ENCODE measurements at regions not wholly inside any gene's neighbourhood (a gene's known extent, or its start where the extent isn't known, plus 50 kb on each side); places are given as distances from the start of the nearest gene placed in this dataset.

GRCh38 chr3:170784406-170784805, 85.6 kb downstream of the RPL22L1 start:
- in situ Hi-C loops (cut with HindIII; ENCODE audit: low sequenced_read_pairs): no loop called here

DNA sequence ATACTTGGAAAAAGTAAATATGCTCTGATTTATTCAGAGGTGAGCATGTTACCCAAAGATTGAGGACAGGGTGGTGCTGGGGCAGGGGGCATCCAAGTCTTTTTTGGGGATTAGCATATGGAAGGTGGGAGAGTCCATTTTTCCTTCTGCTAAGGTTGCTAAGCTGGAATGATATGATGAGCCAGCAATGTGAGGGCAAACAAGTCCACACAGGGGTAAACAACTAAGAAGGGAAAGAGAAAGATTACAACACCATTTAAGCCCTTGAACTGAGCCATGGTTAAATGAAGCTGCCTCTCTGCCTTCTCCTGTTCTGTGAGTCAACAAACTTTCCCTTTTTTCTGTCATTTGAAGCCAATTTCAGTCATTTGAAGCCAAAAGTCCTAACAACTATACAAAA, 89.0 kb downstream of the RPL22L1 start:
- in situ Hi-C loops (cut with HindIII; ENCODE audit: low sequenced_read_pairs): no loop called here

- in situ Hi-C loops (cut with HindIII; ENCODE audit: low sequenced_read_pairs): no loop called here
Observed at GRCh38 chr3:170780471-170780870, 89.5 kb downstream of the RPL22L1 start.

DNA sequence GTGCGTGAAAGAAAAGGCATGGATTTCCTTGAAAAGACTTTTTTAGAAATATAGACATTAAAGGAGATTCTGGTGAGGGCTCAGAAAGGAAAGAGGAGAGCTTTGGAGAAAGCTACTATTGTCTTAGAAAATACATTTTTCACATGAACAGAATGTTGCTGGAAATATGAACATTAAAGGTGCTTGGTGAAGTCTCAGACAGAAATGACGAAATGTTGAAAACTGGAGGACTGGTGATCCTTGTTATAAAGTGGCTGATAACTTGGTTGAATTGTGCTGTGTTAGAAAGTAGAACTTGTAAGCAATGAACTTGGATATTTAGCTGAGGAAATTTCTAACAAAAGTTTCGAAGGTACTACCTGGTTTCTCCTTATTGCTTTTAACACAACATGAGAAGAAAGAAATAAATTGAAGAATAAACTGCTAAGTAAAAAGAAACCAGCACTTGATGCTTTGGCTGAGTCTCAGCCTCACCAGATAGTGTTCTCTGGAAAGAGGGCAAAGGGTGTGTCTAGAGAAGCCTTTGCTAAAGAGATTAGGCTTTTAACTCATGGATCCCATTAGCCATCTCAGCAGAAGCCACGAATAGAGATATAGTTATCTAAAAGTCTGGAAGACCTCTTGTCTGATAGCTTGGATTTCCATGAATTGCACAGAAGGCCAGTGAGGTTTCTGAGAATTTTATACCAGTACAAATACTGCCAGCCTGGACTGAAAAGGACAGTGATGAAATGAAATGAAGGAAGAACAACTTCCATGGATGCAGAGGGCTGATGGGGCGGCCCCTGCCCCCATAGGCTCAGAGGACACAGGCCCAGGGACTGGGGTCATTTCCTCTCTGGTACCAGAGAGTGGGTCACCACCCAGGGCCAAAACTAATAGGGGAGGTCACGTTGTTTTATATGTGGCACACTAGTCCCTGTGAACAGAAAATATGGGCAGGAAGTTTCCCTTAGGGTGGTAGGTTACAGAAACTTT, 91.5 kb downstream of the RPL22L1 start:
- in situ Hi-C loops (cut with HindIII; ENCODE audit: low sequenced_read_pairs): no loop called here

DNA sequence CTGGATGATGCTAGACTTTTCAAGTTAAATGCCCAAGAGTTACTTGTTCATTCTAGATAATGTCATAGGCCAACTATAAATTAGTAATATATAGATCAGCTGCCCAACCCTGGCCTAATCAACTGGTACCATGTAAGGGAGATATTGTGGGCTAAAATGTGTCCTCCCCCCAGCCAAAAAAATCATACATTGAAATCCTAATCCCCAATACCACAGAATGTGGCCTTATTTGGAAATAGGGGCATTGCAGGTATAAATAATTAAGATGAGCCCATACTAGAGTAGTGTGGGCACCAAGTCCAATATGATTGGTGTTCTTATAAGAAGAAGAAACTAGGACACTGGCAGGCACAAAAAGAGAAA, 92.5 kb downstream of the RPL22L1 start:
- in situ Hi-C loops (cut with HindIII; ENCODE audit: low sequenced_read_pairs): no loop called here

DNA sequence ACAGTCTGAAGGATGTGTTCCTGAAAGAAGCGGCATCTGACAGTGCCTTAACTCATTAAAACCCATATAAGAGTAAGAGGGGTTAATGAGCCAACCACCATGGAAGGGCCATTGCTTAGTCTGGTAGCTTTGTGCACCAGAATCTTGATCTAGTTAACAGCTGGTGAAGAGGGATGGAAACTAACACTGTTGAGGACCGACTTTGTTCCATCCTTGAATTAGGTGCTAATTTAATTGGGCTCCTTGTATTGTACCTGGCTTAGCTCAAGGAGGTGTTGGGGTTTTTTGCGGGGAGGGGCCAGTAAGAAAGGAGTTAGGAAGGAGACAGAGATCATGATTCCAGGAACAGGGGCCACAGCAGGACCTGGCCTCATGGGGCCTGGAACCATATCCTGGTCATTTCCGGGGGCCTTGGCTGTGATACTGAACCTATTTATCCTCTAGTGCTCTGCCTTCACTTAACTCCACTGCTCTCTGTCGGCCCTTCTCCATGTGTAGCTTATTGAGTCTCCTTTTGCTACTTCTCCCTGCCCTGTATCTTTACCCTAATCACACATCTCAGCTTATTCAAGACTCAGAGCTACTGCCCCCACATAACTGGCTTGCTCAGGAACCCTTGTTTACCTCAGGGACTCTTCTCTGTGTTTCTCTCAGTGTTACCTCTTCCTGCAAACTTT, 93.0 kb downstream of the RPL22L1 start:
- in situ Hi-C loops (cut with HindIII; ENCODE audit: low sequenced_read_pairs): no loop called here

- in situ Hi-C loops (cut with HindIII; ENCODE audit: low sequenced_read_pairs): no loop called here
Observed at GRCh38 chr3:170773682-170774425, 96.1 kb downstream of the RPL22L1 start.

DNA sequence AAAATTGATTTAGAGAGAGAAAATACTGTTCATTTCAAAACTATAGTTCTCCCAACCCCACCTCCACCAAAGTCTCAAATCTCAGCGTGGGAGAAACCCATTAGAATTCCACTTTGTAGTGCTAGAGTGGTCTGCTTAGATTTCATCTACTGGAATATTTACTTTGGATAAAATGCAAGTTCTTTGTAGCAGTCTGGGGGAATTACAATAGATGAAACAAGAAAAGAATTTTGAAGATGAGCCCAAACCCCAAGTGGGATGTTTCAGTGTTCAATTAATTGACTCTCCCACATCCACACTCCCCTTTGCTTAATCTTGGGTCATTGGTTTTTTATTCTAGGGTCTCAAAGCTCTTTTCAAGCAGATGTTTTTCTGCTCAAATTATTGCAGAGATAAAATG, 97.8 kb downstream of the RPL22L1 start:
- in situ Hi-C loops (cut with HindIII; ENCODE audit: low sequenced_read_pairs): no loop called here

- in situ Hi-C loops (cut with HindIII; ENCODE audit: low sequenced_read_pairs): no loop called here
Observed at GRCh38 chr3:170768334-170768801, 101.6 kb downstream of the RPL22L1 start.

GRCh38 chr3:170767576-170767941, 102.4 kb downstream of the RPL22L1 start:
- in situ Hi-C loops (cut with HindIII; ENCODE audit: low sequenced_read_pairs): no loop called here

DNA sequence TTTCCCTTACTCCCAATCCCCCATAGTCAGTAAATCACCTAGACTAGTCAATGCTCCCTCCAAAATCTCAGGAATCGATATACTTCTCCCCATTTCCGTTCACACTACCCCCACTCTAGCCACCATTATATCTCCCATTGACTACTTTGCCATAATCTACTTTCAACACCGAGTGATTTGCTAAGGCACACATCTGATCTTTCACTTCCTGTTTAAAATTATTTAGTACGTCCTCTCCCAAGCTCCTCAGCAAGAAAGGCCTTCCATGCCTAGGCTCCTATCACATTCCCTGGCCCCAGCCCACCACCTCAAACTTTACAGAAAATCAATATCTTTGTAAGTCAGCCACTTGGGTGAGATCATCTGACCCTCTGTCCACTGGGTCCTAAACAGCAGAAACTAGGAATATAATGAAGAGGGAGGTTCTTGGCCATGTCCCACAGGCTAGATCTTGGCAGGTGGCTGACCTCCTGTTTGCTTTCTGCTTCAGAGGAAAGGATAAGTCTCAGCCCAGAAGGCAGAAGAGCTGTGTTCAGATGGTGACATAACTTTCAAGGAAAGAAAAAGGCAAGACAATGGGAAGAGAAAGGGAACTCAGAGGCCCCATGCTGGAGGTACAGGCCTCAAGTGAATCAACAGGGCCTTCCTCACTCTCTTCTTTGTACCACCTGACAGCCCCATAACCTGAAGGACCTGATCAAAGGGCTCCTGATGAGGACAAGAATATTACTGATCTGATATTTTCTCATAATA, 103.0 kb downstream of the RPL22L1 start:
- in situ Hi-C loops (cut with HindIII; ENCODE audit: low sequenced_read_pairs): no loop called here

DNA sequence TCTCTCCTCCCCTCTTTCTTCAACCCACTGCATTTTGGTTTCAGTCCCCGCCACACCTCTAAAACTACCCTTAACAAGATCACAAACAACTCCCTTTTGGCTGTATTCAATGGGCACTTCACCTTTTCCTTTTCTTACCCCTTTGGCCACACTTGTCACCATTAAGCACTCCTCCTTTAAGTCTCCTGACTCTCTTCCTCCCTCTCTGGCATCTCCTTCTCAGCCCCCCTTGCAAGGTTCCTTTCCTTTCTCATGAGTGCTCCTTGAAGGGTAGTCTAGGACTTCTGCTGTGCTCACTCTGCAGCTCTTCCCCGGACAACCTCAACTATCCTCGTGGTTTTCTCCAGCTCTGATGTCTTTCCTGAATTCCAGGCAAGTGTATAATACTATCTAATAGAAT, 103.7 kb downstream of the RPL22L1 start:
- in situ Hi-C loops (cut with HindIII; ENCODE audit: low sequenced_read_pairs): no loop called here

DNA sequence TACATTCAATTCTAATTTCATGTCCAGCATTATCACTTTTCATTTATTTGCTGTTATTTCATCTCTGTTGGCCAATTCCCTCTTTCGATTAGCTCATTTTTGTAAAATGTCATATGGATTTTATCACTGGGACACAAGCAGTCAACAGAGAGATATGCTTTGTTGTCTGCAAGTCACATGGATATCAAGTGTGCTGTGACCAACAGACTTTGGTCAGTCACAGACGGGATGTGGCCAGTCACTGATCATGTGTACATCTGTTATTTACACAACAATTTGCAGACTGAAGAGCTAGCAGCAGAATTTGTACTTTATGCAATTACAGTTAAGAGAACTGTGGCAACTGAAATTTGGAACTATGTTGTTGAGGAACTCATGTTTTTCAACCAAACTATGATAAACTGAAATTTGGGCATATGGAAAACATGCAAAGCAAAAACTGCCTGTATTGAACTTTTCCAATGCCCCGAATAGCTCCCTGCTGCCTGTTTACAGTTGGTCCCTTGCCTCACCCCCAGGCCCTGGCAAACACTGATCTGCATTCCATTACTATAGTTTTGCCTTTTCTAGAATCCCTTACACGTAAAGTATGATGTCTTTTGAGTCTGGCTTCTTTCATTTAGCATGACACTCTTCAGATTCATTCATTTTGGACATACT, 104.4 kb downstream of the RPL22L1 start:
- in situ Hi-C loops (cut with HindIII; ENCODE audit: low sequenced_read_pairs): no loop called here

- in situ Hi-C loops (cut with HindIII; ENCODE audit: low sequenced_read_pairs): no loop called here
Observed at GRCh38 chr3:170764017-170764416, 106.0 kb downstream of the RPL22L1 start.

DNA sequence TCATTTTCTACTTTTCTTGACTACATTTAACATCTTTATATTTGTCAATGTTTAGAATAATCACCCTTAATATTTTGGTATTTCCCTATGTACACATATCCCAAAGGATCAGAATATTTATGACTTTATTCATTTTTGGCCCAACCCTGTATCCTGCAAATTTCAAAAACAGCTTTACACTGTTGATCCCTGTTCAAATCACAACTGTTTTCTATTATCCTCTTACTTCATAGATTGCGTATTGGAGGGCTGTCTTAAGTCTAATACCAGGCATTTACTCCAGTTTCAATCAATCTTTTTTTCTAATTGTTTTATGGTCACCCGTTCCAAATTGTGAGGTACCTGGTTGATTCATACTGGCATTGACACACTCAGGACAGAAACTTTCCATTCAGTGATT, 107.9 kb downstream of the RPL22L1 start:
- in situ Hi-C loops (cut with HindIII; ENCODE audit: low sequenced_read_pairs): no loop called here

DNA sequence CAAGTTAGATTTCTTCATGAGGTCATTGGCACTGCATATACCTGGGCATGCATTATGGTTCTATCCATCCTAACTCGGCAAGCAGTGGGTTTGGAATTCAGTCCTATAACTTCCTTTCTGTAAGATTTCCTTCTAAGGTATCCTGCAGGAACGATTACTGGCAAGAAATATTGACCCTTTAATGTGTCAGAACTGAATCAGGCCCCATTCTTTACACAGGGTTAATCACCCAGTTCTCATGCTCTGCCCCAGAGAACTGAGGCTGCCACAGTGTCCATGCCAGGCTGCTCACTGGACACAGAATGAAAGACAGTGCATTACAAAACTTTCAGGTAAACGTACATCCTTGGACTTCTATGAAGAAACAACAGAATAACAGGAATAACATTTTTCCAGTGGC, 108.9 kb downstream of the RPL22L1 start:
- in situ Hi-C loops (cut with HindIII; ENCODE audit: low sequenced_read_pairs): no loop called here

GRCh38 chr3:170760174-170760526, 109.8 kb downstream of the RPL22L1 start:
- in situ Hi-C loops (cut with HindIII; ENCODE audit: low sequenced_read_pairs): no loop called here

GRCh38 chr3:170759511-170760173, 110.4 kb downstream of the RPL22L1 start:
- in situ Hi-C loops (cut with HindIII; ENCODE audit: low sequenced_read_pairs): no loop called here

DNA sequence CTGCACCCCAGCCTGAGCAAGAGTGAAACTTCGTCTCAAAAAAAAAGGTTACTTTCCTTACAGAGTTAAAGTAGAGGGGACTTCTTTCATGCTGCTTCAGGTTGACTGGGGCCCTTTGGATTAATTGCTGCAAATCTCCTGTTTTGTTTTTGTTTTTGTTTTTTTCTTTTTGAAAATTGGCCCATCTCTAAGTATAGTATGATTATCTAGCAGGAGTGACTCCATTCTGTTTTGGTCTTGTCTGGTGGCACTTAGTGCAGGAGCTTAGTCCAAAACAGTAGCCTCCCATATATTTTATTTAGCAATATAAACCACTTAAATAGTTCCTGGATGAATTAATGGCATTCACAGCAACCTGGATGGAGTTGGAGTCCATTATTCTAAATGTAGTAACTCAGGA, 113.0 kb downstream of the RPL22L1 start:
- in situ Hi-C loops (cut with HindIII; ENCODE audit: low sequenced_read_pairs): no loop called here

- in situ Hi-C loops (cut with HindIII; ENCODE audit: low sequenced_read_pairs): no loop called here
Observed at GRCh38 chr3:170754311-170754693, 115.7 kb downstream of the RPL22L1 start.
